ENCODE measurements at regions not wholly inside any gene's neighbourhood (a gene's known extent, or its start where the extent isn't known, plus 50 kb on each side); places are given as distances from the start of the nearest gene placed in this dataset.

DNA sequence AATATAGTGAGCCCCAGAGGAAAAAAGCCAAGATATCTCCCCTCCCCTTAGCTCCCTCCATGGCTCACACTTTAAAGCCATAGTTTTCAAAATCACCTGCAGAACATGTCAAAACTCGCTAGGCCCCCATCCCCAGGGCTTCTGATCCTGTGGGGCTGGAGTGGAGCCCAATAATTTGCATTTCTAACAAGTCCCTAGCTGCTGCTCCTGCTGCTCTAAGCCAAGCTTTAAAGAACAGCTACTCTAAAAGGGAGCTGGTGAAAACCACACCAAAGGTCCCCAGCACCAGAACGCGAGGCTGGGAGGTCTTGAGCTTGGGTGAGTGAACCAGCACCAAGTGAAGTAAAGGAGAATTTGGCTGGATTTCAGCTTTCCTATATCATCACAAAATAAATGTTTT lies 237.1 kb downstream of the ZNF674 start:
- peaks cover 28% of the 10 kb centered on the region for H3K9me3 Mint-ChIP-seq

GRCh38 chrX:46306103-46306502 lies 239.1 kb downstream of the ZNF674 start:
- peaks cover 26% of the 10 kb centered on the region for H3K27me3 Mint-ChIP-seq (ENCODE audit: insufficient read depth)
- H3K9me3 Mint-ChIP-seq = peaks cover 28% of the 10 kb centered on the region
- peaks cover 17% of the 10 kb centered on the region for H3K36me3 Mint-ChIP-seq (ENCODE audit: low read depth)
- H3K4me1 Mint-ChIP-seq (ENCODE audit: low read depth) = no peaks in the 10 kb centered on the region
- H3K4me3 Mint-ChIP-seq = no peak overlapping the region
- TF ChIP-seq, protein P1, sequence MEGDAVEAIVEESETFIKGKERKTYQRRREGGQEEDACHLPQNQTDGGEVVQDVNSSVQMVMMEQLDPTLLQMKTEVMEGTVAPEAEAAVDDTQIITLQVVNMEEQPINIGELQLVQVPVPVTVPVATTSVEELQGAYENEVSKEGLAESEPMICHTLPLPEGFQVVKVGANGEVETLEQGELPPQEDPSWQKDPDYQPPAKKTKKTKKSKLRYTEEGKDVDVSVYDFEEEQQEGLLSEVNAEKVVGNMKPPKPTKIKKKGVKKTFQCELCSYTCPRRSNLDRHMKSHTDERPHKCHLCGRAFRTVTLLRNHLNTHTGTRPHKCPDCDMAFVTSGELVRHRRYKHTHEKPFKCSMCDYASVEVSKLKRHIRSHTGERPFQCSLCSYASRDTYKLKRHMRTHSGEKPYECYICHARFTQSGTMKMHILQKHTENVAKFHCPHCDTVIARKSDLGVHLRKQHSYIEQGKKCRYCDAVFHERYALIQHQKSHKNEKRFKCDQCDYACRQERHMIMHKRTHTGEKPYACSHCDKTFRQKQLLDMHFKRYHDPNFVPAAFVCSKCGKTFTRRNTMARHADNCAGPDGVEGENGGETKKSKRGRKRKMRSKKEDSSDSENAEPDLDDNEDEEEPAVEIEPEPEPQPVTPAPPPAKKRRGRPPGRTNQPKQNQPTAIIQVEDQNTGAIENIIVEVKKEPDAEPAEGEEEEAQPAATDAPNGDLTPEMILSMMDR (IDR thresholded peaks at IDR 0.05) = no peak
- H3K27ac Mint-ChIP-seq = no peak overlapping the region
- DNase-seq = no peak

More for the DNA sequence above, 237.1 kb downstream of the ZNF674 start:
- Mint-ChIP-seq H3K27ac (no peak overlapping the region), H3K27me3 (ENCODE audit: insufficient read depth) (peaks cover 22% of the 10 kb centered on the region), H3K36me3 (ENCODE audit: low read depth) (peaks cover 17% of the 10 kb centered on the region), H3K4me3 (no peak overlapping the region), H3K4me1 (ENCODE audit: low read depth) (no peaks in the 10 kb centered on the region)
- TF ChIP-seq, protein P1 (IDR thresholded peaks at IDR 0.05) = no peak
- DNase-seq = no peak

GRCh38 chrX:46305431-46305830 lies 239.8 kb downstream of the ZNF674 start:
- TF ChIP-seq, protein P1 (IDR thresholded peaks at IDR 0.05) = no peak
- Mint-ChIP-seq H3K36me3 (ENCODE audit: low read depth) (peaks cover 17% of the 10 kb centered on the region), H3K9me3 (peaks cover 28% of the 10 kb centered on the region), H3K27ac (no peak overlapping the region), H3K27me3 (ENCODE audit: insufficient read depth) (peaks cover 27% of the 10 kb centered on the region), H3K4me1 (ENCODE audit: low read depth) (no peaks in the 10 kb centered on the region), H3K4me3 (no peak overlapping the region)
- no peak for DNase-seq

DNA sequence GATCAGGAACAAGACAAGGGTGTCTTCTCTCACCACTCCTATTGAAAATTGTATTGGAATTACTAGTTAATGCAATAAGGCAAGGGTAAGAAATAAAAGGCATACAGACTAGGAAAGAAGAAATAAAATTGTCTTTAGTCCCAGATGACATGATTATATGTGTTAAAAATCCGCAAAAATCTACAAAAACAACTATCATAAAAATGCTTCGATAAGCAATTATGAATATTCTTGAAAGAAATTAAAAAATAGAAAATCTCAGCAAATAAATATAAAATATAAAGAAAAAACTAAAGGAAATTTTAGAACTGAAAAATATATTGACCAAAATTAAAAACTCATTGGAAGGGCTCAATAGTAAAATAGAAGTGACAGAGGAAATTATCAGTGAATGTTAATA lies 243.3 kb downstream of the ZNF674 start:
- Mint-ChIP-seq H3K27me3 (ENCODE audit: insufficient read depth) (peaks cover 22% of the 10 kb centered on the region), H3K27ac (no peak overlapping the region), H3K9me3 (peaks cover 28% of the 10 kb centered on the region), H3K36me3 (ENCODE audit: low read depth) (peaks cover 17% of the 10 kb centered on the region), H3K4me3 (no peak overlapping the region), H3K4me1 (ENCODE audit: low read depth) (peaks cover 10% of the 10 kb centered on the region)
- TF ChIP-seq, protein P1 (IDR thresholded peaks at IDR 0.05) = no peak
- DNase-seq = no peak

DNA sequence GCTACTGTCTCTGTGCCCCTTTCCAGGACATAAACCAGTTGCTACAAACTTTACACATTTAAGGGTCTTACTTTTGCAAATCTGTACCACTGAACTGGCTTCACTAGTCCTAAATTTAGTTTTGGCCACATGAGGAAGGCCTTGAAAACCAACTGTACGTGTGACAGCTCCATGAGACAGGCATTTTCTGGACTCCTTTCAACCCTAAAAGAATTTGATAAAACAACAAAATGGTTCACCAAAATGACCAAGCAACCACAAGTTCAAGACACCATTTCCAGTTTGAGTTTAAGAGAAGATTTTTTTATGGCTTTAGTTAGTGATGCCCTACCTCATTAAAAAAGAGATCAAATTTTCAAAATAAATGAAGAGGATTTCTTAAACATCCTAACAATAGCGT lies 246.4 kb downstream of the ZNF674 start:
- no peak overlapping the region for H3K4me3 Mint-ChIP-seq

More for the DNA sequence above, 246.4 kb downstream of the ZNF674 start:
- TF ChIP-seq, protein P1 (IDR thresholded peaks at IDR 0.05) = no peak
- Mint-ChIP-seq H3K4me1 (ENCODE audit: low read depth) (peaks cover 19% of the 10 kb centered on the region), H3K27ac (no peak overlapping the region), H3K9me3 (no peaks in the 10 kb centered on the region), H3K36me3 (ENCODE audit: low read depth) (no peaks in the 10 kb centered on the region), H3K27me3 (ENCODE audit: insufficient read depth) (peaks cover 14% of the 10 kb centered on the region; the same call in 1 of the 2 replicates)
- DNase-seq = peak; percentile 50

All from HFFc6 (cell line).